Mucosa of rectum (tissue), 2 donors: ENCODE measurements at regions not wholly inside any gene's neighbourhood (a gene's known extent, or its start where the extent isn't known, plus 50 kb on each side); places are given as distances from the start of the nearest gene placed in this dataset.

Experiments
- H3K27ac ChIP-seq, 2 donors: one replicate each; pipeline ENCODE4 v1.7.0; 2013; ENCODE audit warnings: inconsistent platforms in 2 of 2, low read depth in 2 of 2, low read length in 2 of 2
- H3K27me3 ChIP-seq, 2 donors: one replicate each; pipeline ENCODE4 v1.7.0; 2013; ENCODE audit warnings: low read length in 2 of 2; ENCODE audit not compliant: control insufficient read depth in 2 of 2, insufficient read depth in 2 of 2
- H3K36me3 ChIP-seq, 2 donors: one replicate each; pipeline ENCODE4 v1.7.0; 2013; ENCODE audit warnings: low read length in 2 of 2; ENCODE audit not compliant: control insufficient read depth in 2 of 2, insufficient read depth in 2 of 2
- H3K4me1 ChIP-seq, 2 donors: one replicate each; pipeline ENCODE4 v1.7.0; 2013; ENCODE audit warnings: low read length in 2 of 2, mild to moderate bottlenecking in 1 of 2; ENCODE audit not compliant: control insufficient read depth in 2 of 2, insufficient read depth in 2 of 2
- H3K4me3 ChIP-seq, 2 donors: one replicate each; pipeline ENCODE4 v1.7.0; 2013; ENCODE audit warnings: low read length in 2 of 2
- H3K9ac ChIP-seq, 2 donors: one replicate each; pipeline ENCODE4 v1.7.0; 2013; ENCODE audit warnings: low read length in 2 of 2, low read depth in 1 of 2, mild to moderate bottlenecking in 1 of 2
- H3K9me3 ChIP-seq, 2 donors: one replicate each; pipeline ENCODE4 v1.7.0; 2013; ENCODE audit warnings: low read length in 2 of 2; ENCODE audit not compliant: control insufficient read depth in 2 of 2
- donor health status: healthy.
- donor health status: Normal muscosa, but diverticular disease.

DNA sequence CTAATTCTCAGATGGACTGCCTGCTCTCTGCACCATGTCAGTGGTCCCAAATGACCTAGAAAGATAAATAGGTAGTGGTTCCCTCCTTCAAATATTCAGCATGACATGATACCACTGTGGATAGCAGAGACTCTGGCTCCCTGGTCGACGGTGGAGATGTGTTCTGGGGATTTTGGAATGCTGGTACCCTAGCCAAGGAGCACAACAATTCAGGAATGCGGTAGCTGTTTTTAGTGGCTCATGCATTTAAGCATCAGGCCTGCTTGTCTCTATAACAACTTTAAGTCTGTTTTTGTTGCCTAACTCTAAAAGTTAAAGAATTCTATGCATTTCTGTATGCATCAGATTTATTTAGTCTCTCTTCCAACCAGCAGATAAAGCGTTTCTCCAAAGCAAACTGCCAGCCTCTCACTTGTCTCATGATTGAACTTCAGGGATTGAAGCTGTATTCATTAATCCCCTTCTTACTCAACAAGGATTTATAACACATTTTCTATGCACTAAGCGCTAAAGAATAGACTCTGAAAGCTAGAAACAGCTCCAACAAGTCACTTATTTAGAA is 164.9 kb upstream of the BMP4 start:
- H3K9ac ChIP-seq: no peak overlapping the region

GRCh38 chr14:54123841-54124240 is 167.2 kb upstream of the BMP4 start:
- H3K4me3 ChIP-seq: no peak overlapping the region
- H3K27me3 ChIP-seq: no peaks in the 10 kb centered on the region
- no peaks in the 10 kb centered on the region for H3K4me1 ChIP-seq
- no peak overlapping the region for H3K9ac ChIP-seq
- no peaks in the 10 kb centered on the region for H3K9me3 ChIP-seq
- H3K27ac ChIP-seq: no peak overlapping the region
- H3K36me3 ChIP-seq: no peaks in the 10 kb centered on the region

More for the DNA sequence above, 164.9 kb upstream of the BMP4 start:
- H3K27ac ChIP-seq: no peak overlapping the region
- H3K4me1 ChIP-seq: no peaks in the 10 kb centered on the region
- H3K27me3 ChIP-seq: no peaks in the 10 kb centered on the region
- H3K36me3 ChIP-seq: no peaks in the 10 kb centered on the region
- no peaks in the 10 kb centered on the region for H3K9me3 ChIP-seq
- H3K4me3 ChIP-seq: no peak overlapping the region

GRCh38 chr14:54125109-54125508 is 168.5 kb upstream of the BMP4 start:
- no peaks in the 10 kb centered on the region for H3K9me3 ChIP-seq
- H3K27me3 ChIP-seq: no peaks in the 10 kb centered on the region
- H3K27ac ChIP-seq: no peak overlapping the region

GRCh38 chr14:54126947-54127346 is 170.3 kb upstream of the BMP4 start:
- no peaks in the 10 kb centered on the region for H3K9me3 ChIP-seq
- H3K9ac ChIP-seq: no peak overlapping the region
- H3K27ac ChIP-seq: no peak overlapping the region
- H3K4me1 ChIP-seq: no peaks in the 10 kb centered on the region
- H3K36me3 ChIP-seq: no peaks in the 10 kb centered on the region
- no peak overlapping the region for H3K4me3 ChIP-seq
- no peaks in the 10 kb centered on the region for H3K27me3 ChIP-seq

More at GRCh38 chr14:54125109-54125508, 168.5 kb upstream of the BMP4 start:
- Histone ChIP-seq H3K36me3 (no peaks in the 10 kb centered on the region), H3K4me1 (no peaks in the 10 kb centered on the region), H3K9ac (no peak overlapping the region), H3K4me3 (no peak overlapping the region)

DNA sequence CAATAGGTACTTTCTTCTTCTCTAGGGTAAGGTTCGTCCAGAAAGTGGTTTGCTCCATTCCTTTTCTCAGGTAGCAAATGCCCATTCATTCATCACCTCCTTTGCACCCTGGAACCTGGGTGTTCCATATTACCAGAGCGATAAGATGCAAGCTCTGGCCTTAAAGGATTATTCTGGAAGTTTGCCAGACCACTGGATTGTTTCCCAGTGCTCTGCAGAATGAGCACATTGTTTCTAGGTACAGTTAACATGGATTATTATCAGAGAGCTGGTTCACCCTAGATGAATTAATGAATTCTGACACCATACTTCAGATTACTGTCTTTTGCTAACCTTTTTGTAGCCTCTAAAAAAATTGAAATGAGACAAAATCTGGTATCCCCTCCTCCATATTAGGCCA is 170.9 kb upstream of the BMP4 start:
- Histone ChIP-seq H3K4me3 (no peak overlapping the region), H3K9ac (no peak overlapping the region), H3K36me3 (no peaks in the 10 kb centered on the region), H3K9me3 (no peaks in the 10 kb centered on the region), H3K27ac (no peak overlapping the region), H3K4me1 (no peaks in the 10 kb centered on the region), H3K27me3 (no peaks in the 10 kb centered on the region)

- H3K9ac ChIP-seq: no peak overlapping the region
- H3K4me1 ChIP-seq: no peaks in the 10 kb centered on the region
- H3K36me3 ChIP-seq: no peaks in the 10 kb centered on the region
- no peaks in the 10 kb centered on the region for H3K27me3 ChIP-seq
- no peaks in the 10 kb centered on the region for H3K9me3 ChIP-seq
- no peak overlapping the region for H3K4me3 ChIP-seq
- H3K27ac ChIP-seq: no peak overlapping the region
Observed at GRCh38 chr14:54129850-54130640, 173.4 kb upstream of the BMP4 start.

GRCh38 chr14:54132496-54132895 is 175.9 kb upstream of the BMP4 start:
- Histone ChIP-seq H3K9me3 (no peaks in the 10 kb centered on the region), H3K4me1 (no peaks in the 10 kb centered on the region)

GRCh38 chr14:54133896-54134295 is 177.3 kb upstream of the BMP4 start:
- H3K4me3 ChIP-seq: no peak overlapping the region
- H3K9ac ChIP-seq: no peak overlapping the region
- no peaks in the 10 kb centered on the region for H3K9me3 ChIP-seq
- no peak overlapping the region for H3K27ac ChIP-seq
- no peaks in the 10 kb centered on the region for H3K27me3 ChIP-seq
- H3K4me1 ChIP-seq: no peaks in the 10 kb centered on the region
- no peaks in the 10 kb centered on the region for H3K36me3 ChIP-seq

More at GRCh38 chr14:54132496-54132895, 175.9 kb upstream of the BMP4 start:
- no peaks in the 10 kb centered on the region for H3K36me3 ChIP-seq
- no peak overlapping the region for H3K27ac ChIP-seq
- H3K4me3 ChIP-seq: no peak overlapping the region
- H3K27me3 ChIP-seq: no peaks in the 10 kb centered on the region
- no peak overlapping the region for H3K9ac ChIP-seq

DNA sequence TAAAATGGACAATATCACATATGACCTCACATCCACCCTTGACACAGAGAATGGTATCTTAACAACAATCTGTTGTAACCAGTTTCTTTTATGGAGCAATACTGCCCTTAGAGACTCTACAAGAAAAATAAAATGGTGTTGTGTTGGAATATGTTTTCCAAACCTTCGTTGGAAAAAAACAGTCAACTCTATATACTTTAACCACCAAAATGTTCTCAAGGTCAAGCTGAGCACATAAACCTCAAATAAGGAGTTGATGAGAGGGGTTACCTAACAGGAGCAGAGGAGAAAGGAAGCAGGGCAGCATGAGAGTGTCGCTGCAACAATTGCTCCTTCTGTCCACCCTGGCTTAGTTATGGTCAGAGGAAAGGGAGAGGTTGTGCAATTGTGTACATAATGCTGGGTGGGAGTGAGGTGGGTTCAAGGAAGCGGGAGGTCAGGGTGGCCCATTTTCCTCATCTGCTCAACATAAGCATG is 179.2 kb upstream of the BMP4 start:
- no peaks in the 10 kb centered on the region for H3K4me1 ChIP-seq
- no peak overlapping the region for H3K9ac ChIP-seq
- no peak overlapping the region for H3K4me3 ChIP-seq
- no peak overlapping the region for H3K27ac ChIP-seq
- H3K9me3 ChIP-seq: no peaks in the 10 kb centered on the region
- no peaks in the 10 kb centered on the region for H3K27me3 ChIP-seq
- no peaks in the 10 kb centered on the region for H3K36me3 ChIP-seq

DNA sequence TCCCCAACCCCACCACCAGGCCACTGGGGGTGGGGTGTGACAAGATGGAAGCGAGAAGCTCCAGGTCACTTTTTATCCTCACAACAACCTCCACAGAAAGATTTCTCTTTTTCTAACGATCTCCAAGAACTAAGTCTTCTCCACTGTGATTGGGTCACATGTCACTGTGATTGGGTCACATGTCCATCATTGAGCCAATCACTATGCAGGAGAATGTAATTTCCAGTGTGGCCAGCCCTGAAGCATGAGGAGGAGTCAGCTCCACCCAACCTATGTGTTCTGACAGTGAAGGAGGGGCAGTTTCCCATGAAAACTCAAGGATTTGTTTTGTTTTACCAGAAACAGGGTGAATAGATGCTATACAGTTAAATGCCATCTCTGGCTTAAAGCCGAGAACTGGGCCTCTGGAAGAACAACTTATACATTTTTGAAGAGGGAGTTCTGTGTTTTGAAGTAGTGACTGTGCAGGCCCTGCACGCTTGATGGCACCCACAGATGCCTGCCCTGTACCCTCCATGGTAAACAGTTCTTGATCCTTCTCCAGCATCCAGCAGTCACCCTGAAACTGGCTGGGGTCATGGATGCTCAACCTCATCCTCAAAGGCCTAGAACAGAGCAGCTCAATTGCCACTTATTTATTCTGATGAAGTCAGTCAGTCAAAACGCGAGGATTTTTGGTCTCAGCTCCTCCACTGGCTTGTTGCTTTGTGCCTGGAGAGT is 180.4 kb upstream of the BMP4 start:
- Histone ChIP-seq H3K4me3 (no peak overlapping the region), H3K27me3 (no peaks in the 10 kb centered on the region), H3K9ac (no peak overlapping the region), H3K4me1 (no peaks in the 10 kb centered on the region), H3K9me3 (no peaks in the 10 kb centered on the region), H3K27ac (no peak overlapping the region), H3K36me3 (no peaks in the 10 kb centered on the region)
